ENCODE measurements at regions not wholly inside any gene's neighbourhood (a gene's known extent, or its start where the extent isn't known, plus 50 kb on each side); places are given as distances from the start of the nearest gene placed in this dataset.

GRCh38 chr13:33686772-33687480 lies 131.0 kb upstream of the RFC3 start:
- no peak for ATAC-seq (ENCODE audit: low read depth)
- H3K36me3 Mint-ChIP-seq: no peaks in the 10 kb centered on the region
- peaks cover 1% of the 10 kb centered on the region for H3K9me3 Mint-ChIP-seq
- POLR2A ChIA-PET: no interaction called here
- no peak overlapping the region for H3K27ac Mint-ChIP-seq
- no peak for DNase-seq
- H3K4me1 Mint-ChIP-seq: no peaks in the 10 kb centered on the region
- H3K4me3 Mint-ChIP-seq: no peak overlapping the region
- H3K27me3 Mint-ChIP-seq: no peaks in the 10 kb centered on the region

- no peaks in the 10 kb centered on the region for H3K9me3 Mint-ChIP-seq
- no peaks in the 10 kb centered on the region for H3K36me3 Mint-ChIP-seq
- H3K27ac Mint-ChIP-seq: no peak overlapping the region
- no peak overlapping the region for H3K4me3 Mint-ChIP-seq
- no peaks in the 10 kb centered on the region for H3K27me3 Mint-ChIP-seq
- ATAC-seq (ENCODE audit: low read depth) (no peak), DNase-seq (no peak)
- POLR2A ChIA-PET: no interaction called here
- no peaks in the 10 kb centered on the region for H3K4me1 Mint-ChIP-seq
These were observed 127.6 kb upstream of the RFC3 start for GRCh38 chr13:33690354-33690753.

- POLR2A ChIA-PET: no interaction called here
- H3K9me3 Mint-ChIP-seq: no peaks in the 10 kb centered on the region
- no peak overlapping the region for H3K4me3 Mint-ChIP-seq
- no peaks in the 10 kb centered on the region for H3K36me3 Mint-ChIP-seq
- no peak for DNase-seq
- no peaks in the 10 kb centered on the region for H3K4me1 Mint-ChIP-seq
- H3K27ac Mint-ChIP-seq: no peak overlapping the region
- ATAC-seq (ENCODE audit: low read depth): no peak
- H3K27me3 Mint-ChIP-seq: no peaks in the 10 kb centered on the region
These were observed 126.0 kb upstream of the RFC3 start for GRCh38 chr13:33691980-33692379.

- H3K36me3 Mint-ChIP-seq: no peaks in the 10 kb centered on the region
- no peak overlapping the region for H3K4me3 Mint-ChIP-seq
- no peak for DNase-seq
- POLR2A ChIA-PET: no interaction called here
- H3K9me3 Mint-ChIP-seq: no peaks in the 10 kb centered on the region
- no peak for ATAC-seq (ENCODE audit: low read depth)
- H3K4me1 Mint-ChIP-seq: no peaks in the 10 kb centered on the region
- H3K27me3 Mint-ChIP-seq: no peaks in the 10 kb centered on the region
- H3K27ac Mint-ChIP-seq: no peak overlapping the region
These were observed 125.4 kb upstream of the RFC3 start for GRCh38 chr13:33692531-33692930.

GRCh38 chr13:33694546-33694945 lies 123.4 kb upstream of the RFC3 start:
- DNase-seq: no peak
- no peak for ATAC-seq (ENCODE audit: low read depth)
- H3K36me3 Mint-ChIP-seq: no peaks in the 10 kb centered on the region
- H3K4me1 Mint-ChIP-seq: no peaks in the 10 kb centered on the region
- H3K27ac Mint-ChIP-seq: no peak overlapping the region
- H3K4me3 Mint-ChIP-seq: no peak overlapping the region
- peaks cover 2% of the 10 kb centered on the region for H3K27me3 Mint-ChIP-seq
- no peaks in the 10 kb centered on the region for H3K9me3 Mint-ChIP-seq
- POLR2A ChIA-PET: no interaction called here

GRCh38 chr13:33696530-33696929 lies 121.4 kb upstream of the RFC3 start:
- POLR2A ChIA-PET: no interaction called here

GRCh38 chr13:33697926-33698325 lies 120.0 kb upstream of the RFC3 start:
- Mint-ChIP-seq H3K36me3 (no peaks in the 10 kb centered on the region), H3K4me1 (no peaks in the 10 kb centered on the region), H3K27ac (no peak overlapping the region), H3K9me3 (no peaks in the 10 kb centered on the region), H3K4me3 (no peak overlapping the region), H3K27me3 (peaks cover 10% of the 10 kb centered on the region)
- ATAC-seq (ENCODE audit: low read depth) (no peak), DNase-seq (no peak)
- POLR2A ChIA-PET: no interaction called here

More at GRCh38 chr13:33696530-33696929, 121.4 kb upstream of the RFC3 start:
- DNase-seq: no peak
- H3K4me3 Mint-ChIP-seq: no peak overlapping the region
- no peaks in the 10 kb centered on the region for H3K4me1 Mint-ChIP-seq
- no peaks in the 10 kb centered on the region for H3K36me3 Mint-ChIP-seq
- H3K27ac Mint-ChIP-seq: no peak overlapping the region
- no peaks in the 10 kb centered on the region for H3K9me3 Mint-ChIP-seq
- peaks cover 2% of the 10 kb centered on the region for H3K27me3 Mint-ChIP-seq
- no peak for ATAC-seq (ENCODE audit: low read depth)

GRCh38 chr13:33707449-33707848 lies 110.5 kb upstream of the RFC3 start:
- POLR2A ChIA-PET: no interaction called here
- H3K9me3 Mint-ChIP-seq: peaks cover 10% of the 10 kb centered on the region
- peaks cover 36% of the 10 kb centered on the region for H3K27me3 Mint-ChIP-seq

GRCh38 chr13:33710924-33711323 lies 107.0 kb upstream of the RFC3 start:
- Mint-ChIP-seq H3K9me3 (peaks cover 3% of the 10 kb centered on the region), H3K36me3 (no peaks in the 10 kb centered on the region), H3K4me3 (no peak overlapping the region), H3K4me1 (no peaks in the 10 kb centered on the region), H3K27ac (no peak overlapping the region), H3K27me3 (peaks cover 8% of the 10 kb centered on the region)
- POLR2A ChIA-PET: no interaction called here
- no peak for ATAC-seq (ENCODE audit: low read depth)
- no peak for DNase-seq

More at GRCh38 chr13:33707449-33707848, 110.5 kb upstream of the RFC3 start:
- Mint-ChIP-seq H3K27ac (no peak overlapping the region), H3K4me3 (no peak overlapping the region), H3K36me3 (peaks cover 2% of the 10 kb centered on the region), H3K4me1 (no peaks in the 10 kb centered on the region)
- ATAC-seq (ENCODE audit: low read depth) (no peak), DNase-seq (no peak)

- no peak for ATAC-seq (ENCODE audit: low read depth)
- no peak overlapping the region for H3K4me3 Mint-ChIP-seq
These were observed 106.5 kb upstream of the RFC3 start for GRCh38 chr13:33711436-33711835.

GRCh38 chr13:33717775-33718174 lies 100.2 kb upstream of the RFC3 start:
- Mint-ChIP-seq H3K4me3 (no peak overlapping the region), H3K4me1 (peaks cover 4% of the 10 kb centered on the region), H3K36me3 (no peaks in the 10 kb centered on the region), H3K9me3 (no peaks in the 10 kb centered on the region), H3K27ac (no peak overlapping the region), H3K27me3 (peaks cover 2% of the 10 kb centered on the region)
- ATAC-seq (ENCODE audit: low read depth): no peak
- DNase-seq: no peak
- POLR2A ChIA-PET: no interaction called here

More at GRCh38 chr13:33711436-33711835, 106.5 kb upstream of the RFC3 start:
- DNase-seq: no peak
- POLR2A ChIA-PET: no interaction called here
- Mint-ChIP-seq H3K27me3 (peaks cover 8% of the 10 kb centered on the region), H3K9me3 (peaks cover 3% of the 10 kb centered on the region), H3K36me3 (no peaks in the 10 kb centered on the region), H3K27ac (no peak overlapping the region), H3K4me1 (no peaks in the 10 kb centered on the region)

GRCh38 chr13:33721724-33722123 lies 96.2 kb upstream of the RFC3 start:
- Mint-ChIP-seq H3K36me3 (no peaks in the 10 kb centered on the region), H3K27ac (no peak overlapping the region), H3K4me3 (no peak overlapping the region), H3K9me3 (no peaks in the 10 kb centered on the region), H3K4me1 (peaks cover 9% of the 10 kb centered on the region), H3K27me3 (no peaks in the 10 kb centered on the region)
- ATAC-seq (ENCODE audit: low read depth) (no peak), DNase-seq (no peak)
- POLR2A ChIA-PET: no interaction called here

- Mint-ChIP-seq H3K27ac (no peak overlapping the region), H3K27me3 (no peaks in the 10 kb centered on the region), H3K4me3 (peak overlapping the region; percentile 38), H3K36me3 (no peaks in the 10 kb centered on the region), H3K4me1 (peaks cover 9% of the 10 kb centered on the region), H3K9me3 (no peaks in the 10 kb centered on the region)
- POLR2A ChIA-PET: no interaction called here
- no peak for DNase-seq
- no peak for ATAC-seq (ENCODE audit: low read depth)
These were observed 95.6 kb upstream of the RFC3 start for GRCh38 chr13:33722216-33722915.

GRCh38 chr13:33723365-33723764 lies 94.6 kb upstream of the RFC3 start:
- H3K36me3 Mint-ChIP-seq: no peaks in the 10 kb centered on the region
- peak overlapping the region; percentile 19 for H3K27ac Mint-ChIP-seq
- no peak for ATAC-seq (ENCODE audit: low read depth)
- no peaks in the 10 kb centered on the region for H3K27me3 Mint-ChIP-seq
- no peak for DNase-seq
- no peaks in the 10 kb centered on the region for H3K9me3 Mint-ChIP-seq
- POLR2A ChIA-PET: no interaction called here
- peak overlapping the region; percentile 6 for H3K4me3 Mint-ChIP-seq
- H3K4me1 Mint-ChIP-seq: peaks cover 9% of the 10 kb centered on the region
